ENCODE measurements at regions not wholly inside any gene's neighbourhood (a gene's known extent, or its start where the extent isn't known, plus 50 kb on each side); places are given as distances from the start of the nearest gene placed in this dataset.

DNA sequence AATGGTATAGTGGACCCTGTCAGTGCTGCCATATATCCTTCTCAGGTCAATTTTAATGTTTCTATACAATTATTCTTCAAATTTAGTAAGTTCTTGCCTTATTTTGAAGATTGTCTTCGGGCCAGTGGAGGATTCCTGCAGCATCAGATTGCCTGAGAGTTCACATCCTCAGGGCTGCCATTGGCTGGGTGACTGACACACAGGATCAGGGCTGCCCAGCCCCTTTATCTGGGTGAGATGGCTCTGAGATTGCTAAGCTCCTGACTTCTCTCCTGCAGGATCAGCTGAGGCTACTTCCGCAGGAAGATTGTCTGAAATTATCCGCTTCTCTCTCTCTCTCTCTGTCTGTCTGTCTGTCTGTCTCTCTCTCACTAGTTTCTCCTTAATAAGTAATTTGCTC, 567.4 kb downstream of the TSN start:
- BruUV-seq (replicated peaks): no TSS peak
- H3K27ac Mint-ChIP-seq (ENCODE audit: low read depth, unreplicated experiment): no peak overlapping the region
- no peak overlapping the region for H3K4me3 Mint-ChIP-seq (ENCODE audit: unreplicated experiment)
- H3K36me3 Mint-ChIP-seq (ENCODE audit: insufficient read depth, unreplicated experiment): no peaks in the 10 kb centered on the region
- no peaks in the 10 kb centered on the region for H3K9me3 Mint-ChIP-seq (ENCODE audit: unreplicated experiment)
- TF ChIP-seq, protein P1, sequence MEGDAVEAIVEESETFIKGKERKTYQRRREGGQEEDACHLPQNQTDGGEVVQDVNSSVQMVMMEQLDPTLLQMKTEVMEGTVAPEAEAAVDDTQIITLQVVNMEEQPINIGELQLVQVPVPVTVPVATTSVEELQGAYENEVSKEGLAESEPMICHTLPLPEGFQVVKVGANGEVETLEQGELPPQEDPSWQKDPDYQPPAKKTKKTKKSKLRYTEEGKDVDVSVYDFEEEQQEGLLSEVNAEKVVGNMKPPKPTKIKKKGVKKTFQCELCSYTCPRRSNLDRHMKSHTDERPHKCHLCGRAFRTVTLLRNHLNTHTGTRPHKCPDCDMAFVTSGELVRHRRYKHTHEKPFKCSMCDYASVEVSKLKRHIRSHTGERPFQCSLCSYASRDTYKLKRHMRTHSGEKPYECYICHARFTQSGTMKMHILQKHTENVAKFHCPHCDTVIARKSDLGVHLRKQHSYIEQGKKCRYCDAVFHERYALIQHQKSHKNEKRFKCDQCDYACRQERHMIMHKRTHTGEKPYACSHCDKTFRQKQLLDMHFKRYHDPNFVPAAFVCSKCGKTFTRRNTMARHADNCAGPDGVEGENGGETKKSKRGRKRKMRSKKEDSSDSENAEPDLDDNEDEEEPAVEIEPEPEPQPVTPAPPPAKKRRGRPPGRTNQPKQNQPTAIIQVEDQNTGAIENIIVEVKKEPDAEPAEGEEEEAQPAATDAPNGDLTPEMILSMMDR (IDR thresholded peaks at IDR 0.05; ENCODE audit: unreplicated experiment): no peak
- POLR2A ChIA-PET: no interaction called here
- peaks cover 12% of the 10 kb centered on the region for H3K4me1 Mint-ChIP-seq (ENCODE audit: insufficient read depth, unreplicated experiment)
- CTCF ChIA-PET: no interaction called here
- DNase-seq (ENCODE audit: unreplicated experiment): no peak
- intact Hi-C loops (cut with micrococcal nuclease): no loop called here
- H3K27me3 Mint-ChIP-seq (ENCODE audit: insufficient read depth, unreplicated experiment): peaks cover 24% of the 10 kb centered on the region

DNA sequence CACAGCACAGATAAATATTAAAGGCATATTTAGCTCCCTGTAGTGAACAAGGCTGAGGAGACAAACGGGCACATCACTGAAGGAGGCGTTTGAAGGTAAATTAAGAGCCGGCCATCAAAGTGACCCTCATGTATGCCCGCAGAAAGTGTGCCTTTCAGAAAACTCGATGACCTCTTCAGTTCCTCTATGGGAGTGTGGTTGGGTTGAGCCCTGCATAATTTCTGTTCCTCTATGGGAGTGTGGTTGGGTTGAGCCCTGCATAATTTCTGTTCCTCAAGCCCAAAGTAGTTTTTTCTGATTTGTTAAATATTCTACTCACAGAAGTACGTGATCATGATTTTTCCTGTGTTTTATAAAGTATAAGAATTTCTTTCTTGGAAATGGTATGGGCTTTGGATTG, 568.5 kb downstream of the TSN start:
- CTCF ChIA-PET: no interaction called here
- intact Hi-C loops (cut with micrococcal nuclease): no loop called here
- Mint-ChIP-seq H3K4me1 (ENCODE audit: insufficient read depth, unreplicated experiment) (peaks cover 7% of the 10 kb centered on the region), H3K9me3 (ENCODE audit: unreplicated experiment) (no peaks in the 10 kb centered on the region), H3K4me3 (ENCODE audit: unreplicated experiment) (no peak overlapping the region), H3K36me3 (ENCODE audit: insufficient read depth, unreplicated experiment) (no peaks in the 10 kb centered on the region), H3K27ac (ENCODE audit: low read depth, unreplicated experiment) (no peak overlapping the region), H3K27me3 (ENCODE audit: insufficient read depth, unreplicated experiment) (peaks cover 24% of the 10 kb centered on the region)
- DNase-seq (ENCODE audit: unreplicated experiment): no peak
- BruUV-seq (replicated peaks): no TSS peak
- POLR2A ChIA-PET: no interaction called here
- TF ChIP-seq, protein P1 (IDR thresholded peaks at IDR 0.05; ENCODE audit: unreplicated experiment): no peak

DNA sequence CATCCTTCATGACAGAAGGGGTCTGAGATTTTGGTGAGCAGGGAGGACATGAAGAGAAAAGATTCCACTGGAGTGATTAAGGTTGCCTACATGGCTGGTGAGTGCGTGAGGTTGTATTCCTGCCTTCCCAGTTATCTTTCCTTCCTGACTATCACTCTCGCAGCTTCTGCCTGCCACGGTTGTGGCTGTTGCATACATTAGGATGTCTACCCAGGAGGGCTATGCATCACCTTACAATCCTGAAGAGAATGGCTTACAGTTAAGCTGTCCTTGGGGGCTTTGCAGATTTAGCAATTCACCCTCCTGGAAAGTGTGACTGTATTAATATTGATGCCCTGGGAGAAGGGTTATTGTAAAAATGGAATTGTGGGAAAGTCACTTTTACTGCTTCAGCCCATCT, 571.0 kb downstream of the TSN start:
- POLR2A ChIA-PET: no interaction called here
- BruUV-seq (replicated peaks): no TSS peak
- Mint-ChIP-seq H3K27ac (ENCODE audit: low read depth, unreplicated experiment) (no peak overlapping the region), H3K36me3 (ENCODE audit: insufficient read depth, unreplicated experiment) (no peaks in the 10 kb centered on the region), H3K27me3 (ENCODE audit: insufficient read depth, unreplicated experiment) (peaks cover 24% of the 10 kb centered on the region), H3K4me1 (ENCODE audit: insufficient read depth, unreplicated experiment) (no peaks in the 10 kb centered on the region), H3K4me3 (ENCODE audit: unreplicated experiment) (no peak overlapping the region), H3K9me3 (ENCODE audit: unreplicated experiment) (no peaks in the 10 kb centered on the region)
- intact Hi-C loops (cut with micrococcal nuclease): no loop called here
- TF ChIP-seq, protein P1 (IDR thresholded peaks at IDR 0.05; ENCODE audit: unreplicated experiment): no peak
- no peak for DNase-seq (ENCODE audit: unreplicated experiment)
- CTCF ChIA-PET: no interaction called here

DNA sequence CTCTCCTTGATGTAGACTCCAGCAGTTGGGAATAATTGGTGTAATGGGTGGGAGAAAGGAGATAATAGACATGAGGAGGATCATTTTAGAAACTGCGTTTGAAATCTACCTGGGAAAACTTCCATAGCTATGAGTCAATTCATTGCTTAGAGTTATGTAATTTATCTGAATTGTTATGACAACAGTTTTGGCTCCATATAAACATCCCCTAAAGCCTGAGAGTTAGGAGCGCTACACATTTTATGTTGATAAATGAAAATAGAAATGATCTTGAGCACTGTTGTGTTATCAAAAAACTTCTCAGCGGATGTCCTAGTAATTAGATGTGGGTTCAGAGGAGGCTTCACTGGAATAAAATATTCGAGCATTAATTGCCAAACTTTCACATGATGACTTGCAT, 573.4 kb downstream of the TSN start:
- CTCF ChIA-PET: interaction anchor here (0.6 kb wide), 1 partner anchor 23 kb away, joined by 4 read pairs; no protein-coding TSS in a partner anchor
- Mint-ChIP-seq H3K4me1 (ENCODE audit: insufficient read depth, unreplicated experiment) (no peaks in the 10 kb centered on the region), H3K27me3 (ENCODE audit: insufficient read depth, unreplicated experiment) (peaks cover 24% of the 10 kb centered on the region), H3K27ac (ENCODE audit: low read depth, unreplicated experiment) (no peak overlapping the region), H3K36me3 (ENCODE audit: insufficient read depth, unreplicated experiment) (no peaks in the 10 kb centered on the region), H3K4me3 (ENCODE audit: unreplicated experiment) (no peak overlapping the region), H3K9me3 (ENCODE audit: unreplicated experiment) (no peaks in the 10 kb centered on the region)
- POLR2A ChIA-PET: interaction anchor here (0.6 kb wide), 1 partner anchor 410 kb away, joined by 3 read pairs; no protein-coding TSS in a partner anchor
- no TSS peak for BruUV-seq (replicated peaks)
- peak; percentile 48 for DNase-seq (ENCODE audit: unreplicated experiment)
- intact Hi-C loops (cut with micrococcal nuclease): no loop called here
- TF ChIP-seq, protein P1 (IDR thresholded peaks at IDR 0.05; ENCODE audit: unreplicated experiment): no peak
